WERI-Rb-1 (cell line): ENCODE measurements at regions not wholly inside any gene's neighbourhood (a gene's known extent, or its start where the extent isn't known, plus 50 kb on each side); places are given as distances from the start of the nearest gene placed in this dataset.

Experiments
- DNase-seq: peaks from one replicate; pipeline ENCODE4 v3.0.0-alpha.2; 2020
- H3K27ac ChIP-seq: fragments of 250-450 bp; sonication (Bioruptor Pico); 2 replicates; pipeline ENCODE4 v1.5.1; 2020; ENCODE audit warnings: mild to moderate bottlenecking, moderate library complexity
- H3K27me3 ChIP-seq: fragments of 250-450 bp; sonication (Bioruptor Pico); 2 replicates; pipeline ENCODE4 v1.5.1; 2021; ENCODE audit warnings: mild to moderate bottlenecking, low read depth, moderate library complexity; ENCODE audit not compliant: insufficient read depth, severe bottlenecking
- H3K36me3 ChIP-seq: fragments of 250-450 bp; sonication (Bioruptor Pico); 2 replicates; pipeline ENCODE4 v1.5.1; 2020; ENCODE audit warnings: mild to moderate bottlenecking, moderate library complexity
- H3K4me3 ChIP-seq: 2 replicates; pipeline ENCODE4 v1.5.1; 2011; ENCODE audit warnings: low read depth, mild to moderate bottlenecking, control low read depth, low read length
- H3K9me3 ChIP-seq: fragments of 250-450 bp; sonication (Bioruptor Pico); 2 replicates; pipeline ENCODE4 v1.5.1; 2021; ENCODE audit warnings: mild to moderate bottlenecking, moderate library complexity; ENCODE audit not compliant: severe bottlenecking
- TF ChIP-seq, protein P1 (sequence below): IDR thresholded peaks from 2 replicates; pipeline ENCODE4 v1.5.1; 2011; ENCODE audit warnings: low read depth, mild to moderate bottlenecking, control low read depth, inconsistent platforms, low read length

GRCh38 chr20:52289956-52290565 lies 98.5 kb upstream of the ZFP64 start:
- TF ChIP-seq, protein P1, sequence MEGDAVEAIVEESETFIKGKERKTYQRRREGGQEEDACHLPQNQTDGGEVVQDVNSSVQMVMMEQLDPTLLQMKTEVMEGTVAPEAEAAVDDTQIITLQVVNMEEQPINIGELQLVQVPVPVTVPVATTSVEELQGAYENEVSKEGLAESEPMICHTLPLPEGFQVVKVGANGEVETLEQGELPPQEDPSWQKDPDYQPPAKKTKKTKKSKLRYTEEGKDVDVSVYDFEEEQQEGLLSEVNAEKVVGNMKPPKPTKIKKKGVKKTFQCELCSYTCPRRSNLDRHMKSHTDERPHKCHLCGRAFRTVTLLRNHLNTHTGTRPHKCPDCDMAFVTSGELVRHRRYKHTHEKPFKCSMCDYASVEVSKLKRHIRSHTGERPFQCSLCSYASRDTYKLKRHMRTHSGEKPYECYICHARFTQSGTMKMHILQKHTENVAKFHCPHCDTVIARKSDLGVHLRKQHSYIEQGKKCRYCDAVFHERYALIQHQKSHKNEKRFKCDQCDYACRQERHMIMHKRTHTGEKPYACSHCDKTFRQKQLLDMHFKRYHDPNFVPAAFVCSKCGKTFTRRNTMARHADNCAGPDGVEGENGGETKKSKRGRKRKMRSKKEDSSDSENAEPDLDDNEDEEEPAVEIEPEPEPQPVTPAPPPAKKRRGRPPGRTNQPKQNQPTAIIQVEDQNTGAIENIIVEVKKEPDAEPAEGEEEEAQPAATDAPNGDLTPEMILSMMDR: no peak
- H3K36me3 ChIP-seq: no peaks in the 10 kb centered on the region
- peaks cover 40% of the 10 kb centered on the region for H3K27me3 ChIP-seq
- peaks cover 5% of the 10 kb centered on the region for H3K9me3 ChIP-seq
- no peak for DNase-seq
- no peak overlapping the region for H3K4me3 ChIP-seq
- no peak overlapping the region for H3K27ac ChIP-seq

GRCh38 chr20:52280407-52280806 lies 88.8 kb upstream of the ZFP64 start:
- TF ChIP-seq, protein P1: no peak
- no peaks in the 10 kb centered on the region for H3K9me3 ChIP-seq
- DNase-seq: no peak
- peaks cover 49% of the 10 kb centered on the region for H3K27me3 ChIP-seq
- no peak overlapping the region for H3K27ac ChIP-seq
- H3K36me3 ChIP-seq: no peaks in the 10 kb centered on the region
- no peak overlapping the region for H3K4me3 ChIP-seq

GRCh38 chr20:52279706-52280105 lies 88.1 kb upstream of the ZFP64 start:
- no peak for DNase-seq
- no peak overlapping the region for H3K27ac ChIP-seq
- H3K36me3 ChIP-seq: no peaks in the 10 kb centered on the region
- peaks cover 46% of the 10 kb centered on the region for H3K27me3 ChIP-seq
- H3K4me3 ChIP-seq: no peak overlapping the region
- TF ChIP-seq, protein P1: no peak
- no peaks in the 10 kb centered on the region for H3K9me3 ChIP-seq

DNA sequence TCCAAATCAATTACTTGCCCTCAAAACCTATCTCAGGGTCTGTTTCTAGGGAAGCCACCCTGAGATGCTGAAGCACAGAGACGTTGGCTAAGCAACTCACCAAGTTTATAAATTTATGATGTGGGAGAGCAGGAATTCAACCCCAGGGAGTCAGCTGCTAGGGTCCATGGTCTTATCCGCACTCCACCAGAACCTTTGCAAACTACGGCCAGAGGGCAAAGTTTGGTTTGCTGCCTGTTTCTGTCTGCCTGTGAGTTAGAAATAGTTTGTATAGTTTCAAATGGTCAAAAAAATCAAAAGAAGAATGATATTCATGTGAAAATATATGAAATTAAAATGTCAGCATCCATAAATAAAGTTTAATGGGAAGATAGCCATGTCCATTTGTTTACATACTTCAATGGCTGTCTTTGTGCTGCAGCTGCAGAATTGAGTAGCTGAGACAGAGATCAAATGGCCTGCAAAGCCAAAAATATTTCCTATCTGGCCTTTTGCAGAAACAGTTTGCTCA lies 83.7 kb upstream of the ZFP64 start:
- Histone ChIP-seq H3K4me3 (no peak overlapping the region), H3K27ac (no peak overlapping the region), H3K36me3 (no peaks in the 10 kb centered on the region), H3K9me3 (no peaks in the 10 kb centered on the region), H3K27me3 (peaks cover 13% of the 10 kb centered on the region)
- no peak for DNase-seq
- TF ChIP-seq, protein P1: no peak

DNA sequence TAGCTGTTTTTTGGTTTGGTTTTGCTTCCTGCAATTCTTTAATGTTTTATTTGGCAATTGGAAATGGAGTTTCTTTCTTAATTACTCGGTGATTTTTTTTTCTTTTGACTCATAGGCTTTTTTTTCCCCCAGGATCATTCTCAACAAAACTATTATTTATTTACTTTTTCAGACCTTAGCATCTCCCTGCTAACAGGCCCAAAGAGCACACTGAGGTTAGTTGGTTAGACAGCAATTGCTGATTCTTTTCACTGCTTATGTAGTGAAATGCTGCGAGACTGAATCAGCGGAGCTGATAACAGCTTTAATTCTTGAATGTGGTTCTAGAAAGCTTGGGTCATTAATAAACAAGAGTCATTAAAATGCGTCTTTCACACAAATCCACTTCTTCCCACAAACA lies 79.1 kb upstream of the ZFP64 start:
- TF ChIP-seq, protein P1: no peak
- no peak for DNase-seq
- Histone ChIP-seq H3K9me3 (no peaks in the 10 kb centered on the region), H3K36me3 (no peaks in the 10 kb centered on the region), H3K27ac (no peak overlapping the region), H3K4me3 (no peak overlapping the region), H3K27me3 (peaks cover 7% of the 10 kb centered on the region)
